ENCODE measurements at regions not wholly inside any gene's neighbourhood (a gene's known extent, or its start where the extent isn't known, plus 50 kb on each side); places are given as distances from the start of the nearest gene placed in this dataset.

DNA sequence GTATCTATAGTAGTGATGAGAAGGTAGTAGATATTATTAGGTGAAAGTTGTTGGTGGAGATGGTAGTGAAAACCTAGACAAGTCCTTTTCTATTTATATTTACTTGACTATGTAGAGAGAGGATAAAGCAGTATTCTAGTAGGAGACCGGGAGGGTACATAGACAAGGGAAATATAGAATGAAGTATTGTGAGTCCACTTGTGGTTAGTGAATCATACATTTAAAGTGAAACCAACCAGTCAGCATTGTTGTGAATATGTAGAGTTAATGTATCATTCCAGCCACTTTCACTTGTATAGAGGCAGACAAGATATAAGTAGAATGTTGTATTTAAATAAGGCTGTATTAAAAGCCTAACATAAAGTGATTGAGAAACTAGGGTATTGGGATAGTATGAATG is 1711.3 kb upstream of the ACO1 start:
- Histone ChIP-seq H3K9me3 (no peaks in the 10 kb centered on the region), H3K36me3 (no peaks in the 10 kb centered on the region), H3K27me3 (no peaks in the 10 kb centered on the region), H3K27ac (no peak overlapping the region), H3K9ac (ENCODE audit: low read depth in 2 of 2, low read length in 2 of 2) (no peak overlapping the region), H3K4me3 (no peak overlapping the region), H3K4me1 (no peaks in the 10 kb centered on the region)
- DNase-seq, result no peak
- intact Hi-C loops (cut with DNase I), result no loop called here
- TF ChIP-seq, protein P1, sequence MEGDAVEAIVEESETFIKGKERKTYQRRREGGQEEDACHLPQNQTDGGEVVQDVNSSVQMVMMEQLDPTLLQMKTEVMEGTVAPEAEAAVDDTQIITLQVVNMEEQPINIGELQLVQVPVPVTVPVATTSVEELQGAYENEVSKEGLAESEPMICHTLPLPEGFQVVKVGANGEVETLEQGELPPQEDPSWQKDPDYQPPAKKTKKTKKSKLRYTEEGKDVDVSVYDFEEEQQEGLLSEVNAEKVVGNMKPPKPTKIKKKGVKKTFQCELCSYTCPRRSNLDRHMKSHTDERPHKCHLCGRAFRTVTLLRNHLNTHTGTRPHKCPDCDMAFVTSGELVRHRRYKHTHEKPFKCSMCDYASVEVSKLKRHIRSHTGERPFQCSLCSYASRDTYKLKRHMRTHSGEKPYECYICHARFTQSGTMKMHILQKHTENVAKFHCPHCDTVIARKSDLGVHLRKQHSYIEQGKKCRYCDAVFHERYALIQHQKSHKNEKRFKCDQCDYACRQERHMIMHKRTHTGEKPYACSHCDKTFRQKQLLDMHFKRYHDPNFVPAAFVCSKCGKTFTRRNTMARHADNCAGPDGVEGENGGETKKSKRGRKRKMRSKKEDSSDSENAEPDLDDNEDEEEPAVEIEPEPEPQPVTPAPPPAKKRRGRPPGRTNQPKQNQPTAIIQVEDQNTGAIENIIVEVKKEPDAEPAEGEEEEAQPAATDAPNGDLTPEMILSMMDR (IDR thresholded peaks at IDR 0.05), result no peak

DNA sequence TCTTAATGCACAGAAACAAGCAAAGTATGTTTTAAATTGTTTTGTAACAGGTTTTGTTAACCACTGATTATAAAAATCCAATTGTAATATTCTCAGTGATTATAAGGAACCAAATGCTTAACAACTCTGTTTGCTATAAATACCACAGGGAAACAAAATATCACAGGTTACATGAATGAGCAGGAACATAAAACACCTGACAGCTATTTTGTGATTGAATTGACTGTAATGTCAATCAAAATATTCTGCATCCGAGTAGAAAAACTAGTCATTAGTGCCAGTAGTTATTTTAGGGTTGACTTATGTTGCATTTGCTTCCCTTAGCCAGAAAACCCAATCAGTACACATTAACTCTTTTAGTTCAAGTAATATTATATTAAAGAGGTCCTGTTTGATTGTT is 1707.8 kb upstream of the ACO1 start:
- Histone ChIP-seq H3K27me3 (no peaks in the 10 kb centered on the region), H3K4me1 (no peaks in the 10 kb centered on the region), H3K4me3 (no peak overlapping the region), H3K36me3 (no peaks in the 10 kb centered on the region), H3K9ac (ENCODE audit: low read depth in 2 of 2, low read length in 2 of 2) (no peak overlapping the region), H3K9me3 (no peaks in the 10 kb centered on the region), H3K27ac (no peak overlapping the region)
- DNase-seq, result no peak
- TF ChIP-seq, protein P1 (IDR thresholded peaks at IDR 0.05), result no peak
- intact Hi-C loops (cut with DNase I), result no loop called here

DNA sequence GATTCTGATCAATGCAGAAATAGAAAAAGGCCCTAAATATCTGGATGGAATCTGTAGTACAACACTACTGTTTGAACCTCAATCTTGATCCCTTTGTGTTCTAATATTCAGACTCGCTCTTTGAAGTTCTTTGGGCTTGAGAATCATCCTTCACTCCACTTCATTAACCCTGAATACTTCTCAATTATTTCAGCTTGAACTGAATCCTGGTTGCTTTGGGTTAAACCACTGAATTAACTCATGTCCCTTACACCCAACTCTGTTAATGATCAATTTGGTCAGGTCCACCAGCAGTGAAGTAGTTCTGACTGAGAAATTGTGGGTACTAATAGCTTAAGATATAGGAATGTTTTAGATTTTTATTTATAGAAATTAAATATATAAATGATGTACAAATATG is 1707.2 kb upstream of the ACO1 start:
- Histone ChIP-seq H3K4me1 (no peaks in the 10 kb centered on the region), H3K27me3 (no peaks in the 10 kb centered on the region), H3K9me3 (no peaks in the 10 kb centered on the region), H3K36me3 (no peaks in the 10 kb centered on the region), H3K4me3 (no peak overlapping the region), H3K9ac (ENCODE audit: low read depth in 2 of 2, low read length in 2 of 2) (no peak overlapping the region), H3K27ac (no peak overlapping the region)
- no peak for DNase-seq
- TF ChIP-seq, protein P1 (IDR thresholded peaks at IDR 0.05), result no peak
- intact Hi-C loops (cut with DNase I), result no loop called here

DNA sequence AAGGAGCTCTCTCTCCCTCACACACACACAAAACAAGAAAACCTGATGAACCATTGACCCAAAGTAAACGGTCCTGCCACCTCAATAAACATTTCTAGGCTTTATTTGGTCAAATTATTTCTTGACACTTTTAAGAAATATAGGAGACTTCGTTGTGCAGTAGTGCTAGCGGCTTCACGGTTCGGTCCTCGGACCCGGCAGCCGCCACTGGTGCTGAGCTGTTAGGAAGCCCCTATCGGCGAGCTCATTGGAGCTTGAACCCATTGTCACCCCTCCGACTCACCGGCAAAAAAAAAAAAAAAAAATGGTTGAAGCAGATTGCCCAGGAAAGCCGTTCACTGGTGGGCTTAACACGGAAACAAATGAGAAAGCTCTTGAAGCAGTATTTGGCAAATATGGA is 1695.6 kb upstream of the ACO1 start:
- TF ChIP-seq, protein P1 (IDR thresholded peaks at IDR 0.05), result no peak
- Histone ChIP-seq H3K27me3 (no peaks in the 10 kb centered on the region), H3K9me3 (no peaks in the 10 kb centered on the region), H3K36me3 (no peaks in the 10 kb centered on the region), H3K27ac (no peak overlapping the region), H3K4me1 (no peaks in the 10 kb centered on the region), H3K9ac (ENCODE audit: low read depth in 2 of 2, low read length in 2 of 2) (no peak overlapping the region), H3K4me3 (no peak overlapping the region)
- no peak for DNase-seq
- intact Hi-C loops (cut with DNase I), result no loop called here

DNA sequence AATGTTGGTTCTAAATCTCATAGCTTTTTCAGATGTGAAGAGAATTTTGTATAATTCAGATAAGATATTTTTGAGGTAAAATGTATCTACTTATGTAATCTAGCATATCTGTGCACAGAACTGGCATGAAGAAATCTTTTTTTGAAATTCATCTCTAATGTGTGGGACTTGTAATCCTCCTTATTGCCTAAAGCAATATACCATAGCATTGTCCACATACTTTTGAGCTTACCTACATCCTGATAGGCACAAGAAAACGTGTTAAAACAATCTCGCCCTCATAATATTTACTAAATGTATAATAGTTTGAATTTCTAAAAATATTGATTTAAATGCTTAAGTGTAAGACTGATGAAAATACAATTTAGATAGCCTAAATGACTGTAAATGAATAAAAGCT is 1686.5 kb upstream of the ACO1 start:
- intact Hi-C loops (cut with DNase I), result no loop called here
- Histone ChIP-seq H3K36me3 (no peaks in the 10 kb centered on the region), H3K27me3 (no peaks in the 10 kb centered on the region), H3K9ac (ENCODE audit: low read depth in 2 of 2, low read length in 2 of 2) (no peak overlapping the region), H3K27ac (no peak overlapping the region), H3K9me3 (no peaks in the 10 kb centered on the region), H3K4me1 (no peaks in the 10 kb centered on the region), H3K4me3 (no peak overlapping the region)
- no peak for DNase-seq
- TF ChIP-seq, protein P1 (IDR thresholded peaks at IDR 0.05), result no peak

DNA sequence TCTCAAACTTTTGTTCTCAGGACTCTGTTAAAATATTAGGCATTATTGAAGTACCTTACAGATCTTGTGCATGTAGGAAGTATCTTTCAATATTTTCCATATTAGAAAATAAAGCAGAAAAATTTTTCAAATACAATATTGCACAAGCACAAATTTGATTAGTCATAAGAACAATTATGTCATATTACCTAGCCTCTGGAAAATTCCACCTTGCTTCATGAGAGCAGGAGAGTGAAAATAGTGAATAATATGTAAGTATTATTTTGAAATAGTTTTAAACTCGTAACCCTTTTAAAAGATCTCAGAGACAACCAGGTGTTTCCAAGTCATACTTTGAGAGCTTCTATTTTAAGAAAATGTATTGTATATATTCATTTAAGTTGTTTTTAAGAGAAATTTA is 1672.9 kb upstream of the ACO1 start:
- H3K27ac ChIP-seq, result no peak overlapping the region
- TF ChIP-seq, protein P1 (IDR thresholded peaks at IDR 0.05), result no peak
- DNase-seq, result no peak
- H3K4me3 ChIP-seq, result no peak overlapping the region
- intact Hi-C loops (cut with DNase I), result no loop called here
- H3K4me1 ChIP-seq, result no peaks in the 10 kb centered on the region
- no peaks in the 10 kb centered on the region for H3K36me3 ChIP-seq
- no peak overlapping the region for H3K9ac ChIP-seq (ENCODE audit: low read depth in 2 of 2, low read length in 2 of 2)
- H3K27me3 ChIP-seq, result no peaks in the 10 kb centered on the region
- H3K9me3 ChIP-seq, result no peaks in the 10 kb centered on the region
